A673 (cell line): ENCODE measurements at regions not wholly inside any gene's neighbourhood (a gene's known extent, or its start where the extent isn't known, plus 50 kb on each side); places are given as distances from the start of the nearest gene placed in this dataset.

Source experiments
- EZH2 ChIP-seq: fragments of 200-600 bp; sonication (generic); IDR thresholded peaks from 2 replicates; pipeline ENCODE4 v1.6.1; 2017; ENCODE audit warnings: borderline replicate concordance, low read depth, mild to moderate bottlenecking, mixed read lengths, antibody characterized with exemption, low read length; ENCODE audit not compliant: poor library complexity, severe bottlenecking
- TF ChIP-seq, protein P1 (sequence below): fragments of 300-800, 200-600 bp; sonication (generic); conservative IDR thresholded peaks from 2 replicates; pipeline ENCODE4 v1.5.1; 2017; ENCODE audit warnings: low read depth, mild to moderate bottlenecking, antibody characterized with exemption, low read length, moderate library complexity, mixed read lengths

DNA sequence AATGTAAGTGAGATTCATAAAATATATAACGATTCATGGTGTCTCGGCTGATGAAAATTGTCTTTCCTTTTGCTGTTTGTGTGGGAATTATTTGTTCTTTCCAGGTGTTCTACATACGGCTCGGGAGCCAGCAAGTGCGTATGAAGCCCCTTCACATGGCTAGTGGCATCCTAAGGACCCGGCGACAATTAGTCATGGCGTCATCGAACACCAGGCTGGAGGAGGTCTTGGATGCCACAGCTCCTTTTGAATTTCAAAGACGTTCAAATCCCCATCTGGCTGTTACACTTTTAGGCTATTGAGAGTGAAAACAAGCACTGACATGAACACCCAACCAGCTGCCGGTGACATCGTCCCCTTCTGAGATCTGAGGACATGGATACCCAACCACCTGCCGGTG, 397.7 kb upstream of the TNRC6C start:
- TF ChIP-seq, protein P1, sequence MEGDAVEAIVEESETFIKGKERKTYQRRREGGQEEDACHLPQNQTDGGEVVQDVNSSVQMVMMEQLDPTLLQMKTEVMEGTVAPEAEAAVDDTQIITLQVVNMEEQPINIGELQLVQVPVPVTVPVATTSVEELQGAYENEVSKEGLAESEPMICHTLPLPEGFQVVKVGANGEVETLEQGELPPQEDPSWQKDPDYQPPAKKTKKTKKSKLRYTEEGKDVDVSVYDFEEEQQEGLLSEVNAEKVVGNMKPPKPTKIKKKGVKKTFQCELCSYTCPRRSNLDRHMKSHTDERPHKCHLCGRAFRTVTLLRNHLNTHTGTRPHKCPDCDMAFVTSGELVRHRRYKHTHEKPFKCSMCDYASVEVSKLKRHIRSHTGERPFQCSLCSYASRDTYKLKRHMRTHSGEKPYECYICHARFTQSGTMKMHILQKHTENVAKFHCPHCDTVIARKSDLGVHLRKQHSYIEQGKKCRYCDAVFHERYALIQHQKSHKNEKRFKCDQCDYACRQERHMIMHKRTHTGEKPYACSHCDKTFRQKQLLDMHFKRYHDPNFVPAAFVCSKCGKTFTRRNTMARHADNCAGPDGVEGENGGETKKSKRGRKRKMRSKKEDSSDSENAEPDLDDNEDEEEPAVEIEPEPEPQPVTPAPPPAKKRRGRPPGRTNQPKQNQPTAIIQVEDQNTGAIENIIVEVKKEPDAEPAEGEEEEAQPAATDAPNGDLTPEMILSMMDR = no peak
- TF ChIP-seq EZH2 = no peak
